Loucy (cell line): ENCODE measurements at regions not wholly inside any gene's neighbourhood (a gene's known extent, or its start where the extent isn't known, plus 50 kb on each side); places are given as distances from the start of the nearest gene placed in this dataset.

Experiments
- H2AFZ ChIP-seq: fragments of 200-600 bp; sonication (generic); 2 replicates; pipeline ENCODE4 v1.6.0; 2016; ENCODE audit warnings: antibody characterized with exemption, mild to moderate bottlenecking, low read length, moderate library complexity
- H3F3A ChIP-seq: fragments of 200-600 bp; 2 replicates; pipeline ENCODE4 v1.6.0; 2016; ENCODE audit warnings: antibody characterized with exemption, low read depth, mild to moderate bottlenecking
- H3K27me3 ChIP-seq: fragments of 200-600 bp; sonication (generic); 2 replicates; pipeline ENCODE4 v1.6.1; 2014; ENCODE audit warnings: low read length, mild to moderate bottlenecking; ENCODE audit not compliant: insufficient read depth, poor library complexity, severe bottlenecking
- H3K36me3 ChIP-seq: fragments of 200-600 bp; sonication (generic); 2 replicates; pipeline ENCODE4 v1.6.1; 2016; ENCODE audit warnings: low read length; ENCODE audit not compliant: insufficient read depth
- H3K4me1 ChIP-seq: fragments of 200-600 bp; sonication (generic); 2 replicates; pipeline ENCODE4 v1.5.1; 2014; ENCODE audit warnings: low read length, mild to moderate bottlenecking; ENCODE audit not compliant: insufficient read depth, poor library complexity, severe bottlenecking
- H3K4me2 ChIP-seq: fragments of 200-600 bp; sonication (generic); 2 replicates; pipeline ENCODE4 v1.6.0; 2014; ENCODE audit warnings: antibody characterized with exemption, low read length, low read depth, mild to moderate bottlenecking; ENCODE audit not compliant: poor library complexity, severe bottlenecking
- H3K4me3 ChIP-seq: fragments of 200-600 bp; sonication (generic); 2 replicates; pipeline ENCODE4 v1.5.1; 2014; ENCODE audit warnings: low read length, mild to moderate bottlenecking, mixed read lengths; ENCODE audit not compliant: poor library complexity, severe bottlenecking
- H3K79me2 ChIP-seq: fragments of 200-600 bp; sonication (generic); 2 replicates; pipeline ENCODE4 v1.6.1; 2014; ENCODE audit warnings: low read length; ENCODE audit not compliant: insufficient read depth
- H3K9ac ChIP-seq: fragments of 200-600 bp; sonication (generic); 2 replicates; pipeline ENCODE4 v1.6.0; 2014; ENCODE audit warnings: mild to moderate bottlenecking, low read depth, low read length, moderate library complexity; ENCODE audit not compliant: poor library complexity, severe bottlenecking
- H3K9me2 ChIP-seq: fragments of 200-600 bp; sonication (generic); replicated peaks from 2 replicates; pipeline ENCODE4 v1.6.1; 2016; ENCODE audit warnings: low read depth, low read length, mixed read lengths
- H3K9me3 ChIP-seq: fragments of 200-600 bp; sonication (generic); 2 replicates; pipeline ENCODE4 v1.6.1; 2014; ENCODE audit warnings: mild to moderate bottlenecking, antibody characterized with exemption, low read length, low read depth; ENCODE audit not compliant: insufficient read depth
- H4K20me1 ChIP-seq: fragments of 200-600 bp; sonication (generic); 2 replicates; pipeline ENCODE4 v1.6.0; 2014; ENCODE audit warnings: antibody characterized with exemption, low read length, mild to moderate bottlenecking; ENCODE audit not compliant: insufficient read depth, poor library complexity, severe bottlenecking
- CTCF ChIP-seq: fragments of 200-600 bp; sonication (generic); conservative IDR thresholded peaks from 2 replicates; pipeline ENCODE4 v1.5.1; 2014; ENCODE audit warnings: mild to moderate bottlenecking, antibody characterized with exemption, low read length
- EZH2phosphoT487 ChIP-seq: fragments of 200-600 bp; IDR thresholded peaks from 2 replicates; pipeline ENCODE4 v1.6.1; 2018; ENCODE audit warnings: antibody characterized with exemption, mild to moderate bottlenecking, moderate library complexity, borderline replicate concordance

- Histone ChIP-seq H3K9me3 (no peaks in the 10 kb centered on the region), H3K9me2 (no peaks in the 10 kb centered on the region), H3K79me2 (no peaks in the 10 kb centered on the region), H3F3A (no peaks in the 10 kb centered on the region), H4K20me1 (no peaks in the 10 kb centered on the region), H3K36me3 (peaks cover 55% of the 10 kb centered on the region; the same call in 1 of the 2 replicates), H3K4me1 (peaks cover 7% of the 10 kb centered on the region), H3K9ac (no peak overlapping the region), H3K4me2 (no peak overlapping the region), H2AFZ (no peak overlapping the region), H3K4me3 (no peak overlapping the region), H3K27me3 (no peaks in the 10 kb centered on the region)
- TF ChIP-seq CTCF (no peak), EZH2phosphoT487 (no peak)
These were observed 194.9 kb downstream of the UTRN start for GRCh38 chr6:144479991-144480390.

- peaks cover 55% of the 10 kb centered on the region; the same call in 1 of the 2 replicates for H3K36me3 ChIP-seq
- H3F3A ChIP-seq = no peaks in the 10 kb centered on the region
- no peaks in the 10 kb centered on the region for H3K27me3 ChIP-seq
- H3K79me2 ChIP-seq = no peaks in the 10 kb centered on the region
- no peaks in the 10 kb centered on the region for H3K9me2 ChIP-seq
- H2AFZ ChIP-seq = no peak overlapping the region
- no peaks in the 10 kb centered on the region for H4K20me1 ChIP-seq
- H3K9me3 ChIP-seq = no peaks in the 10 kb centered on the region
- H3K9ac ChIP-seq = no peak overlapping the region
- H3K4me3 ChIP-seq = no peak overlapping the region
- H3K4me1 ChIP-seq = peaks cover 7% of the 10 kb centered on the region
- no peak overlapping the region for H3K4me2 ChIP-seq
- no peak for TF ChIP-seq CTCF
- no peak for TF ChIP-seq EZH2phosphoT487
These were observed 195.3 kb downstream of the UTRN start for GRCh38 chr6:144480473-144480872.

GRCh38 chr6:144481527-144481926 is 196.4 kb downstream of the UTRN start:
- Histone ChIP-seq H3K36me3 (peaks cover 55% of the 10 kb centered on the region; the same call in 1 of the 2 replicates), H3K9me3 (no peaks in the 10 kb centered on the region), H3K4me3 (no peak overlapping the region), H3K27me3 (no peaks in the 10 kb centered on the region), H4K20me1 (no peaks in the 10 kb centered on the region), H3F3A (no peaks in the 10 kb centered on the region), H3K79me2 (no peaks in the 10 kb centered on the region), H2AFZ (no peak overlapping the region), H3K9ac (no peak overlapping the region), H3K9me2 (no peaks in the 10 kb centered on the region), H3K4me2 (no peak overlapping the region), H3K4me1 (peaks cover 7% of the 10 kb centered on the region)
- no peak for TF ChIP-seq EZH2phosphoT487
- no peak for TF ChIP-seq CTCF
